Epithelial cell of proximal tubule (primary cell): ENCODE measurements at regions not wholly inside any gene's neighbourhood (a gene's known extent, or its start where the extent isn't known, plus 50 kb on each side); places are given as distances from the start of the nearest gene placed in this dataset.
"Not testable (repeated sequence)": the region's sequence is repeated elsewhere in the genome, so short reads cannot be mapped to it uniquely, and the experiment has no call there.

Experiments used
- DNase-seq: peaks from one replicate; pipeline ENCODE4 v3.0.0-alpha.2; 2011; ENCODE audit warnings: low read depth
- H3K4me3 ChIP-seq: 2 replicates; pipeline ENCODE4 v1.5.1; 2011; ENCODE audit warnings: low read depth, mild to moderate bottlenecking, low read length
- CTCF ChIP-seq: conservative IDR thresholded peaks from 2 replicates; pipeline ENCODE4 v1.5.1; 2012; ENCODE audit warnings: low read depth, mild to moderate bottlenecking, low read length

- no peak for TF ChIP-seq CTCF
- no peak overlapping the region for H3K4me3 ChIP-seq
- no peak for DNase-seq
Observed at GRCh38 chr2:234793212-234793785, 158.5 kb upstream of the SH3BP4 start.

- no peak overlapping the region for H3K4me3 ChIP-seq
- no peak for TF ChIP-seq CTCF
- no peak for DNase-seq
Observed at GRCh38 chr2:234792621-234793022, 159.2 kb upstream of the SH3BP4 start.

GRCh38 chr2:234792096-234792495, 159.7 kb upstream of the SH3BP4 start:
- DNase-seq, H3K4me3 ChIP-seq: not testable (repeated sequence)

- no peak for DNase-seq
- TF ChIP-seq CTCF, result no peak
- H3K4me3 ChIP-seq, result no peak overlapping the region
Observed at GRCh38 chr2:234790380-234790779, 161.4 kb upstream of the SH3BP4 start.

GRCh38 chr2:234789556-234790325, 162.1 kb upstream of the SH3BP4 start:
- DNase-seq, result no peak
- H3K4me3 ChIP-seq, result no peak overlapping the region
- TF ChIP-seq CTCF, result no peak

GRCh38 chr2:234788841-234789240, 163.0 kb upstream of the SH3BP4 start:
- no peak overlapping the region for H3K4me3 ChIP-seq
- TF ChIP-seq CTCF, result no peak
- no peak for DNase-seq

GRCh38 chr2:234788381-234788780, 163.4 kb upstream of the SH3BP4 start:
- no peak for DNase-seq
- TF ChIP-seq CTCF, result no peak
- no peak overlapping the region for H3K4me3 ChIP-seq
